ENCODE measurements at regions not wholly inside any gene's neighbourhood (a gene's known extent, or its start where the extent isn't known, plus 50 kb on each side); places are given as distances from the start of the nearest gene placed in this dataset.

- TF ChIP-seq GATA2 (IDR thresholded peaks at IDR 0.05; ENCODE audit: low read depth, low read length) (no peak), GATA3 (IDR thresholded peaks at IDR 0.05; ENCODE audit: low read depth, low read length) (no peak)
Measured at GRCh38 chr9:115649991-115650472, 503.6 kb upstream of the PAPPA start.

DNA sequence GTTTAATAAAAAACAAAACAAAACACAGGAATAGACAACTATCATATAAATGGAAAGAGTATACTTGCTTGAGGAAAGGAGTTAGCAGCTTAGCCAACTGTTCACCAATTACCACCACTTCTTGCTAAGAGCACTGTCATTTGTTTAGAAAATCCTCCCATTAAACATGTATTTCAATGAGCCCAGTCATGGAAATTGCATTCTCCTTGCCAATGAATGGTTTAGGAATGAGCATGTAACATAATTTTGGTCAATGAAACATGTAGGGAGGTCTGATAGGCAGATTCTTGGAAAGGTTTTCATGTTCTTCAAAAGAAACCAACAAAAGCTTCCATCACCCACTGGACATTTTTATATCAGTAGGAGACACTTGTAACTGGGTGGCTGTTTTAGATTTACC is 502.8 kb upstream of the PAPPA start:
- no peak for TF ChIP-seq GATA3 (IDR thresholded peaks at IDR 0.05; ENCODE audit: low read depth, low read length)
- no peak for TF ChIP-seq GATA2 (IDR thresholded peaks at IDR 0.05; ENCODE audit: low read depth, low read length)

GRCh38 chr9:115651461-115651860 is 502.1 kb upstream of the PAPPA start:
- no peak for TF ChIP-seq GATA2 (IDR thresholded peaks at IDR 0.05; ENCODE audit: low read depth, low read length)
- TF ChIP-seq GATA3 (IDR thresholded peaks at IDR 0.05; ENCODE audit: low read depth, low read length), result no peak

GRCh38 chr9:115653171-115653606 is 500.4 kb upstream of the PAPPA start:
- no peak for TF ChIP-seq GATA2 (IDR thresholded peaks at IDR 0.05; ENCODE audit: low read depth, low read length)
- no peak for TF ChIP-seq GATA3 (IDR thresholded peaks at IDR 0.05; ENCODE audit: low read depth, low read length)

DNA sequence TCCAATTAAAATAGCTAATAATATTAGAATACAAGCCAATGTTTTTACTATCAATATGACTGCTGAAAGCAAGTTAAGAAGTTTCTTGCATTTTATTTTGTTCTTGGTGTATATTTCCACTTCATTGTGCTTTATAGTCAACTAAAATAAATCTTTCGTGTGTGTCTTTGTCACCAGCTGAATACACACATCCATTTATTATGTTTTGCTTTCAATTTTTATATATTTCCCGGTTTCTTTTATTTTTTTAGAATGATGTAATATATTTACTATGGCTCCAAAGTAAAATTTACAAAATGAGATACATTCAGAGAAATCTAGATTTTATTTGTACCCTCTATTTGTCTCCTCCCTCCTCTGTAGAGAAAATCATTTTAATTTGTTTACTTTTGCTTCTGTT is 495.9 kb upstream of the PAPPA start:
- TF ChIP-seq GATA2 (IDR thresholded peaks at IDR 0.05; ENCODE audit: low read depth, low read length) (no peak), GATA3 (IDR thresholded peaks at IDR 0.05; ENCODE audit: low read depth, low read length) (no peak)

GRCh38 chr9:115665519-115665918 is 488.1 kb upstream of the PAPPA start:
- TF ChIP-seq GATA3 (IDR thresholded peaks at IDR 0.05; ENCODE audit: low read depth, low read length) (no peak), GATA2 (IDR thresholded peaks at IDR 0.05; ENCODE audit: low read depth, low read length) (no peak)

DNA sequence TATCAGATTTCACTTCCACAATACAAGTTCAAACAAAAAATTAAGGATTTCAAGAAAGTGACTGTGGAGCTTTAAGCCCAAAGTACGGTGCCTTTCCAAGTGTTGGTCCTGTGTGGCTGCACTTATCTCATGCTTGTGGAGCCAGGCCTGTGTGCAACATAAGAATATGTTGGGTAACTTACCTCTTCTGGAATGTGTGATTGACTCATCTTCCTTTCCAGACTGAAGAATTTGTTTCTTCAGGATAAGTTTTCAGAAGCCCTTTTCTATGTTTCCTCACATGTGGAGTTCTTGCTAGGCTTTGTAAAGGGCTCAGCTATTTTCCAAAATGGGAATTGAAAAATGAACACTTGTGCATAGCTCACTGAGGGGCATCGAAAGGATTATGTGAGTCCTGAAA is 485.1 kb upstream of the PAPPA start:
- TF ChIP-seq GATA2 (IDR thresholded peaks at IDR 0.05; ENCODE audit: low read depth, low read length), result no peak
- no peak for TF ChIP-seq GATA3 (IDR thresholded peaks at IDR 0.05; ENCODE audit: low read depth, low read length)

GRCh38 chr9:115671236-115671962 is 482.2 kb upstream of the PAPPA start:
- TF ChIP-seq GATA2 (IDR thresholded peaks at IDR 0.05; ENCODE audit: low read depth, low read length) (no peak), GATA3 (IDR thresholded peaks at IDR 0.05; ENCODE audit: low read depth, low read length) (no peak)

DNA sequence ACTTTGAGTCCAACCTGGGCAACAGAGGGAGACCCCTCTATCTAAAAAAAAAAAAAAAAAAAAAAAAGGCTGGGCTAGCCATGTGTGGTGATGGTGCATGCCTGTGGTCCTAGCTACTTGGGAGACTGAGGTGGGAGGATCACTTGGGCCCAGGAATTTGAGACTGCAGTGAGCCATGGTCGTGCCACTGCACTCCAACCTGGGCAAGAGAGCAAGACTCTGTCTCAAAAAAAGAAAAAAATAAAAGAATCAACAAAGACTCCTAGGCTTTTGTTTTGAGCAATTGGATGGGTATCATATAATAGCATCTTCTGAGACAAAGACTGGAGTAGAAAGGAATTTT is 481.7 kb upstream of the PAPPA start:
- no peak for TF ChIP-seq GATA2 (IDR thresholded peaks at IDR 0.05; ENCODE audit: low read depth, low read length)
- TF ChIP-seq GATA3 (IDR thresholded peaks at IDR 0.05; ENCODE audit: low read depth, low read length), result no peak

GRCh38 chr9:115672477-115673316 is 480.9 kb upstream of the PAPPA start:
- TF ChIP-seq GATA3 (IDR thresholded peaks at IDR 0.05; ENCODE audit: low read depth, low read length) (no peak), GATA2 (IDR thresholded peaks at IDR 0.05; ENCODE audit: low read depth, low read length) (no peak)

- TF ChIP-seq GATA2 (IDR thresholded peaks at IDR 0.05; ENCODE audit: low read depth, low read length) (no peak), GATA3 (IDR thresholded peaks at IDR 0.05; ENCODE audit: low read depth, low read length) (no peak)
Measured at GRCh38 chr9:115673599-115673998, 480.0 kb upstream of the PAPPA start.

- no peak for TF ChIP-seq GATA3 (IDR thresholded peaks at IDR 0.05; ENCODE audit: low read depth, low read length)
Measured at GRCh38 chr9:115674091-115674490, 479.5 kb upstream of the PAPPA start.

DNA sequence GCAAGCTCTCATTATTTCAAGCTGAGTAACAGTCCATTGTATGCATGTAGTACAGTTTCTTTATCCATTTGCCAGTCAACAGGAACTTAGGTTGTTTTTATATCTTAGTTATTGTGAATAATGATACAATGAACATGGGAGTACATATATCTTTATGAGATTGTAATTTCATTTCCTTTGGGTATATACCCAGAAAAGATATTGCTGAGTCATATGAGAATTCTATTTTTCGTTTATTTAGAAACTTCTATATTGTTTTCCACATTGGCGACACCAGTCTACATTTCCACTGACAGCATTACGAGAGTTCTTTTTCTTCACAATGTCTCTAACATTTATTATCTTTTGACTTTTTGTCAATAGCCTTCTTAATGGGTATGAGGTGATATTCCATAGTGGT is 477.8 kb upstream of the PAPPA start:
- no peak for TF ChIP-seq GATA3 (IDR thresholded peaks at IDR 0.05; ENCODE audit: low read depth, low read length)
- TF ChIP-seq GATA2 (IDR thresholded peaks at IDR 0.05; ENCODE audit: low read depth, low read length), result no peak

GRCh38 chr9:115680231-115680630 is 473.4 kb upstream of the PAPPA start:
- TF ChIP-seq GATA2 (IDR thresholded peaks at IDR 0.05; ENCODE audit: low read depth, low read length) (no peak), GATA3 (IDR thresholded peaks at IDR 0.05; ENCODE audit: low read depth, low read length) (no peak)

GRCh38 chr9:115681585-115681984 is 472.0 kb upstream of the PAPPA start:
- no peak for TF ChIP-seq GATA3 (IDR thresholded peaks at IDR 0.05; ENCODE audit: low read depth, low read length)
- no peak for TF ChIP-seq GATA2 (IDR thresholded peaks at IDR 0.05; ENCODE audit: low read depth, low read length)

Measured in SH-SY5Y (cell line).